Activated naive CD4-positive, alpha-beta T cell (primary cell): ENCODE measurements at regions not wholly inside any gene's neighbourhood (a gene's known extent, or its start where the extent isn't known, plus 50 kb on each side); places are given as distances from the start of the nearest gene placed in this dataset.
"Not testable (repeated sequence)": the region's sequence is repeated elsewhere in the genome, so short reads cannot be mapped to it uniquely, and the experiment has no call there.

Experiments used
- DNase-seq, 4 experiments: peaks; one replicate each; lab custom pipeline; 2025; lab: John Stamatoyannopoulos, UW

DNA sequence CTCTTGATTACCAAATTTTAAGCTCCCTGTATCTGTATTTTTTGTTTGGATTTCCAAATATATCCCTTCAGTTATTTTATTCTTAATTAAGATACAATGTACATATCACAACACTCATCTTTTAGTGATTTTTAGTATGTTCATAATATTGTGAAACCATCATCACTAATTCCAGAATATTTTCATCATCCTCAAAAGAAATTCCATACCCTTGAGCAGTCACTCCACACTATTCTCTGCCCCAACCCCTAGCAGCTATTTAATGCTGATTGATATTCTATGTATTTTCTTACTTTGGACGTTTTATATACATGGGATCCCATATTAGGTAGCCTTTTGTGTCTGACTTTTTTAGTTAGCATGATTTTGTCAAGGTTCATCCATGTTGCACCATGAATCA is 127.4 kb upstream of the SLC8A1 start:
- DNase-seq: no peak

DNA sequence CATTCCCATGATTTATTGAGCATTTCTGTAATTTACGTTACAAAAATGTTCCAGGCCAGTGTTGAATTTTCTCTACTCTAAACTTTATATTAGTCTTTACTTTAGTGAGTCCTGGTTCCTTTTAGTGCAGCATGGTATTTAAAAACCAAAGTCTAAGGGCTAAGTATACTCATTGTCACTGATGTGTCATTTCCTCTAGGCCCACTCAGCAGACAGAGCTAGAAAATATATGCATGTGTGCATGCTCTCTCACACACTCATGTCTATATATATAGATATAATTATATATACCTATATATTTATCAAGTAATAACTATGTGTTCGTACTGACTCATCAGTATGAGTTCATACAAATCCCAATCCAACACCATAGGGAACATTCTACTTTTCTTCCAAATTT is 132.5 kb upstream of the SLC8A1 start:
- no peak for DNase-seq

DNA sequence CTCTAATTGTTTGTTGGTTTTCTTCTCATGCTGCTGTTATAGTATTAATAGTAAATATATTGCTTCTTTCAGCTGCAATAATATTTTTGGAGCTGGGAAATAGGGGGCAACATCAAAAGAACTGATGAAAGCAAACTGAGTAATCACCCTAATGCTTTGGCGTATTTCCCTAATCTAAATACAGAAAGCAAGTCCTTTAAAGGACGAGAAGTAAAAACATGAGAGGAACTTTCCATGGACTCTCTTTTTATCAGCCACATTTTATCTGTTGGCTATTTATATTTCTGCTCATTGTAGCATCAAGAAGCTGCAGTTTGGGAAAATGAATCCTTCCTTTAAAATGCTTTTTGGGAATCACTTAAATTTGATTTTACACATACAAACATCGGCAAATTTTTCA is 139.9 kb upstream of the SLC8A1 start:
- no peak for DNase-seq

DNA sequence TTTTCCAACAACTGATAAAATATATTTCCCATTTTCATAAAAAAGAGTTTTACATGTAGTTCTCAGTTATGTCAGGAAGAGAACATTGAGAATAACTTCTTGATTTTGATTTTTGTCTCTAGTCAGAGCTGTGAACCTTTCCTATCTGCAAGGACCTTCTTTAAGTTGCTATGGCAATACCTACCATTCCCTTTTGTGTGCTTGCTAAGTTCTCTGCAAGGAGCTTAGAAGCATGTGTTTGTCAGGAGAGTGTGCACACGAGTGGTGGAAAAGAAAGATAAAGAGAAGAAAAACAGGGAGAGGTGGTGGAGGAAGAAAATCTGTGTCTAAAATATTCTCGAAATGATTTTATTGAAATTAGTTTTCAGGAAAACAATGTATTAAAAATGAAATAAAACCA is 140.3 kb upstream of the SLC8A1 start:
- no peak for DNase-seq

DNA sequence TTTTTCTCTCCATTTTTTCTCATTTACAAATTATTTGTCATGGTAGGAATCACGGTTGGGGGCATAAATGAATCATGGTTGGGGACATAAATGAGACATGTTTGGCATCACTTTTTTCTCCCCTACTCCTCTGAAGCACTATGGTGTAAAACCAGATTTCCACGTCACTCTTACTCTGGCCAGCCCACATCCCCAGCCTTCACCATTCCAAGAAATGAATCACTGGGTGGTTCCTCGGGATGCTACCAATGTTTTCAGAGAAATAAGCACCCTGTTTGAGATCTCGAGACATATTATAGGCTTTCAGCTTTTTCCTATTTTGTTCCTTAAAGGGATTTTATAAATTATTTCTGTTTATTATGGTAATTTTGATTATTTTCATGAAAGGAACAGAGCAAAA is 155.0 kb upstream of the SLC8A1 start:
- no peak for DNase-seq

DNA sequence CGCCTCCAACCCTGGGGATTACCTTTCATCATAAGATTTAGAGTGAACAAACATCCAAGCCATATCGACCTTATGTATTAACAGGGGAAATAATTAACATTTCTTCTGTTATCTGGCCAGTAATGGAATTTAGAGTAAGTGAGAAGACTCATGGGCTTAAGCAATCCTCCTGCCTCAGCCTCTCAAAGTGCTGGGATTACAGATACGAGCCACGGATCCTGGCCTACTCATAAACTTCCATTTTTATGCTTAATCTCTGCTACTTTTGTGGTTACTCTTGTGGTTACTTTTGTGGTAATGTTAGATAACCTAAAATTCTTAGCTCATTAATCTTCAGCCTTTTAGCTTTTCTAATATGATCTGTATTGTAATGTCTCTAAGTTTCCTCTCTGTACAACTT is 159.3 kb upstream of the SLC8A1 start:
- no peak for DNase-seq

DNA sequence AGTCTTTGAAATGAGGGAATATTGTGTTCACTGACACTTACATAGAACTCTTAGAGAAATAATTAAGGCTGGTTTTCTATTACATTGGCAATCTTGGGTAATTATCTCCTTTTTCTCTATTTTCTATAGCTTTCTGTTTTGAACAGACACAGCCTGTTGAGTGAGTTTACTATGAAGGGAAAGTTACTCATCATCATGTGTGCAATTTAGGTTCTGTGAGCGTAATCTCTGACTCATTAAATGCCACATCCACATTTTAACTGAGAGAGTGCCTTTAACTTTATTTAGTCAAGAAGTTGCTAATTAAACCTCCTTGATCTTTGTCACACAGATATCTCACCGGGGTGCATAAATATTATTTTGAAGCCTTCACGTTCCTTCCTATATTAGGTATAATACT is 174.0 kb upstream of the SLC8A1 start:
- no peak for DNase-seq

DNA sequence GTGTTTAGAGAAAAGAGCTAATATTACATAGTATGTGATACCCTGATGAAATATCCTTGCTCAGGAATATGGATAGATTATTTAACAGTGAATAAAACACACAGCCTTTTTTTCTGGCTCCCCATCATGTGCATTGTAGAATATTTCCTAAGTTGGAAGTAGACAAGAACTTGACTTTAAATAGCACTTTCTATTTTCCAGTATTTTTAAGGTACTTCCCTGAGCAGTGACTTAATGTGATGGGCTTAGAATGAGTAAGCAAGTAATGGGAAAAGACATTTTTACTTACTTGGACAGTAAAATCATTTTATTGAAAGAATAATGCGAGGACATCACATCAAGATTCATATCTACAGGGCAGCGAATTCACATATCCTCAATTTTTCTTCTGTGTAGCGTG is 176.7 kb upstream of the SLC8A1 start:
- DNase-seq: no peak

DNA sequence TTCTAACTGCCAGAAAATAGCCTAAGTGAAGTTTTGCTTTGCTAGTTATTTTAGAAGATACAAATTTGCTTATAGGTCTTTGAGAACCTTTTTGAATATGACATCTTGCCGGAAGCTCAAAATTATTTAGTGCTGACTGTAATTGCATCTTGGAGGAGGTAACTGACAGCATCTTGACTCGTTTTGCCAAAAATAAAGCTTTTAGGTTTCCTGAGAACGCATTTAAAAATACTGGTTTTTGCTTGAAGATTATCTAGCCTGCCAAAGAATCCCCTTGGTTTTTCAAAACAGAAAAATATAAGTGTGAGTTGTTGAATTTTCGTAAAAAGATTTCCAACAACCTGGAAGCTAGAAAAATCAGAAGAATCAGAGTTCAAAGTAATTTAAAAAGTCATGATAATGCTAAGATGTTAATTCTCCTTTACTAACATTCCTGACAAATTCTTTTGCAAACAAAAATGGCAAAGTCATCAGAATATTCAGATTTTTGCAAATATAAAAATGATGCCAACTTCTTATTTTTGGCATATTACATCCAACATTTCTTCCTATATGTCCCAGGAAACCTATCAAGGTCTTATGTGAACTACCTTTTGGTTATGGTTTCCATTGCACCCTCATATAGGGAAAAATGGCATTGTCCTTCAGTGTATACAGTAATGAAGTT is 178.0 kb upstream of the SLC8A1 start:
- no peak for DNase-seq

DNA sequence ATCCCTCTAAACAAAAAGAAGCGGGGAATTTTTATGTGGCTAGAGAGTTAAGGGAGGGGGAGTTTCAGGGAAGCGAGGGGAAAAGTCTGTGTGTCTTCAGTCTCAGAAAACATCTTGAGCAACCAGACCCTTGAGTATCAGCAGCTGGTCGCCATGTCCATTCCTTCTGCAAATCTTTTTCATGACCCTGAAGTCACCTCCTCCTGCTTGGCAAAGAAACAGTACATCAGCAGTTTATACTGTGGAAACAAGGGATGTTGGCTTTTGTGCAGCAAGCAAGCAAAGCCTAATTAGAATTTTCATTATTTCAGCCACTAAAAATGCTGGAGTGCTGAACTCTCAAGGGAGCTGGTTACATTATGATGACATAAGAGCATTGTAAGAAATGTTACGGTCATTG is 187.4 kb upstream of the SLC8A1 start:
- DNase-seq: no peak

DNA sequence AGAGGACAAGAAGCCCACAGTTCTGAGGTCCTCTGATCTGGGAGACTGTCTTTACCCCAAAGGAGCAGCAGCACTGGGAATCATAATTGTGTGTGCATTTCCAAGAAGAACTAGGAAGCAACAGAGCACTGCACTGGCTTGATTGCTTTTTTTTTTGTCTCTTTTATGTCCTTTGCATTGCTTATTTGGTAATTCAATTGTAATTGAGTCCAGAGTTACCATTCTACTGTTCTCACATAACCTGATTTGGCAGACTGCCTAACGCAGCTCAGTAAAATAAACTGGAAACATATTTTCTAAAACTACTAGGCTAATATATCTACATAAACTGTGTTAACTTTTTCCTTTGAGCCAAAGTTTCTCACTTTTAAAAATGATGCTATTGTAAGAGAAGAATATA is 190.3 kb upstream of the SLC8A1 start:
- no peak for DNase-seq

DNA sequence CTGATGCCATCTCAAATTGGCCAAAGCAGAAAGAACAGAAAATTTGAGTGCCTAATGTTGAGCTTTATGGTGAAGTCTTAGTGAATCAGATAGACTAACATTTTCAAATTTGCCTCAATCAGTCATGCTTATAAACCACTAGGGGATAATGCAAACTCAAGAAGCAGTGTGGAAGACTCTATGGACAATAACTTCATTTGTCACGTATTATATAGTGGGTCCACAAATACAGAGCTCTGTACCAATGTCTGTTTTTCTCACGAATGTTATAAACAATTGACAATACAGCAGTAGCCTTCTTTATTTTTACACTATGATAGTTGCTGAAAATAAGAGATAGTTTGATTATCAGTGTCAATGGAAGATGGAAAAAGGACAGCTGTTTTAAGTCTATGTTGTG is 190.8 kb upstream of the SLC8A1 start:
- DNase-seq: no peak

DNA sequence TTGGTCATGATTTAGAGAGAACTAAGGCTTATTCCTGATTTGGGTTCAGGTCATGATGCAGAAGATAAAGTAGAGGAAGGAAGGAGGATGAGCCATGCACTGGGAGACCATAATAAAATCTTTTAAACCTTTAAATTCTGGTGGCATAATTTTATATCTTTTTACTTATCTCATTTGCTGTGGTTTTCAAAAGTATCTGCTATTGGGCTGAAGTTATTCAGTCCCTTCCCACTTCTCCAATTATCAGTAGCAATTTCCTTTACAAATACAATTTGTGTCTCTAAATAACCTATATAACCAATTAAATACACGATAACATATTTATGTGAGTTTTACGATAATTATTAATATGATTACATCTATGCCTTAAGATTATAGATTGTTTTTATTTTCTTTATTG is 194.8 kb upstream of the SLC8A1 start:
- no peak for DNase-seq

DNA sequence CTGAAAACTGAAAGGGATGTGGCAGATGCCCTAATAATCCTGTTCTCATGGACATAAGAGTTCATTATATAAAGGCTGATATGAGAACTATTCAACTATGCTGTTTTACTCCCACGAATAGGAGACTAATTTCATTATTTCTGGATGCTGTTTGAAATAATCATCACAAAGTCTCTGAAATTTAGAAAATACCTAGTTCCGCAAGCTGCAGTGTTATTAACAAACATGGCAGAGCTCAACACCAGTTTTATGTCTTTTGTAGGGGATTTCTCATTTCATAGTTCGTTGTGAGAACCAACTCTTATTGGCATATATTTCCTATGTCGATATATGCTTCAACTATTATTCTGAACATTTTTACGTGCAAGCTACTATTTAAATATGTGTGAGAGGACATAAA is 200.3 kb upstream of the SLC8A1 start:
- no peak for DNase-seq

DNA sequence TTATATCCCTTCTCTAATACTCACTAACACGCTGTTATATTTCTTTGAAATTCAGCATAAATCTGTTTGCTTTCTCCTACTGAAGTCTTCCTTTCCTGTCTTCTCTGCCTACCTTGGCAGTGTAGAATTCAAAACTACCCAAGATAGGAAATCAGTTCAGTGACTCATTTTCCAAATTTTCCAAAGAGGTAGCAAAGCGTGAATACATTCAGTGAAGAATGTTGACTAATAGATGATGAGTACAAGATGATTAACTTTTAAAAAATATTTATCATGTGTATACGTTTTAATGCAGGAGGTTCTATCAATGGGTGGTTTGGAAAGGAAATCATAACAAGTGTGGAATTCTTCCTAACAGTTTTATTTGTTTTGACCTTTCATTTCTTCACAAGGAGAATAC is 201.9 kb upstream of the SLC8A1 start:
- DNase-seq: no peak

DNA sequence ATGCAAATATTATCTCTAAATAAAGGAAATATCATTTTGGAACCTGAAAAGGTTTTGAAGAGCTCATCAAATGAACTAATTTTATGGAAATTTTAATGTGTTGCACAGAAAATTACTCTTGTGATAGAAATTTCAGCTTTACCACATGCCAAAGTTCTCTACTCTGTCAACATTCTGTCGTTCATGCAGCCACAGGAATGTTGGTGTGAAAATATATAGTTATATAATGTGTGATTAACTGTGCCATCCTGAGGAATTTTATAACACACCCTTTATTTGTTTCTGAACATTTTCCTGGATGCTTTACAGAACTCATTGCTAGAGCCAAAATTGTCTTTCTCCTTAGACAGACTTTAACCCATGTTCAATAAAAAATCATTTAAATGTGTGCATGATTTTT is 202.5 kb upstream of the SLC8A1 start:
- no peak for DNase-seq

DNA sequence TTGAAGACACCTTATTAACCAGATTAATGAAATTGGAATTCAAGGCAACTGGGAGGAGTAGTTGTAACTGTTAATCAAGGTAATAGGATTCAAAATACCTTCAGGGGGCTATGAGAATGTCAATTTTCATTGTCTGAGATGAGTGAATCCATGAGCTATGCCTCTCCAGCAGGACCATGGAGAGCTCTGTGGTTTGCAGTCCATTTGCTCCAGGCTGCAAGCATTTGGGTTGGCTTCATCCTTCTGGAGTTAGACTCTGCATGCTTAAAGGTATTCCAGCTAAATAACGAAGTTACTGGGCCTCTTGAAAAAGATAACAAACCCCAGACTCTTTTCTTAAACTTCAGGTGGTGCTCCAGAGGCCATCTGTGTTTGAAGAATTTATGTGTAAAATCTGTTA is 207.1 kb upstream of the SLC8A1 start:
- no peak for DNase-seq

DNA sequence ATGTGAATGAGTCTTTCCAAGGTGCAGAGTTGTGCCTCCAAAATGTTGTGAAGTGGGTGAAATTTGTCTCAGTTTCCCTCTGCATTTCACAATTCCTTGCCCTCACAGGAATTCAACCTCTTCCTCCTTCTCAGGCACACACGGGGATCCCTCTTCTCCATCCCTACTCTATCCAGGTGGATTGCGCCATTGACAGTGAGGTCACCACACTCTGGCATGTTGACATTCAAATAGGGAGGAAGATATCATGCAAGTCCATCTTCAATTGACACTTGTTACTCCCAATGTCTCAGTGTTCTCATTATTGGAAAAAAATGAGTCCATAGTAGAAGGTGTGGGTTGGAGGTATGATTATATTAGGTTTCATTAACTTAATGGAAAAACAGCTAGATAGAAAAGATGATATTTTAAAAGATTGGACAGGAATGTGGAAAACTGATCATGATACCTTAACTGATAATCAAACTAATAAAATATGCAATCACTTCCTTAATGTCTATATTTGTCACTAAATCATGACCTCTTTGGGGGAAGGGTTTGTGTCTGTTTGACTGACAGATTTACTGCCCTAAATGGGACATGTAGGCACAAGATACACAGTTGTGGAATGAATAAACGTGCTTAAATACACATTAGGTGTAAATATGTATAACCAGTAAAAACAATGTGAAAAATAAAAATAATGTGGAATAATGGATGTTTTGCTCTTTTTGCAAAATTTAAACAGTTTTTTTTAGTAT is 213.8 kb upstream of the SLC8A1 start:
- no peak for DNase-seq

DNA sequence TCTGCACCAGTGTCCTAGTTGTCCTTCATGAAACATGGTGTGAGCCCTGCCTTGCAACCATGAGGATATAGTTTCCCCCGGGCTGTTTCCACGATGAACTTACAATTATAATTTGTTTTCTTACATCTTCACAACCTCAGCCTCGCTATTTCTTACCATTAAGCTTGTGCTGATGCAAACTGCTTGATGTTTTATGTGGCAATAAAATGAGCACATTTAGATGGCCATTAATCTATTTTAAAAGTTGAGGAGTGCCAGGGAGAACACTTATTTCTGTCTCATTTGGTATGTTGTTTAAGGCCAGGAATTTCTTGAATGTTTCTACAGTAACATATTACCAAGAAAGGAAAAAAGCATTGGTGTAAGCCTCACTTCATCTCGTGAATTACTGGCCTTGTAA is 214.5 kb upstream of the SLC8A1 start:
- DNase-seq: no peak

DNA sequence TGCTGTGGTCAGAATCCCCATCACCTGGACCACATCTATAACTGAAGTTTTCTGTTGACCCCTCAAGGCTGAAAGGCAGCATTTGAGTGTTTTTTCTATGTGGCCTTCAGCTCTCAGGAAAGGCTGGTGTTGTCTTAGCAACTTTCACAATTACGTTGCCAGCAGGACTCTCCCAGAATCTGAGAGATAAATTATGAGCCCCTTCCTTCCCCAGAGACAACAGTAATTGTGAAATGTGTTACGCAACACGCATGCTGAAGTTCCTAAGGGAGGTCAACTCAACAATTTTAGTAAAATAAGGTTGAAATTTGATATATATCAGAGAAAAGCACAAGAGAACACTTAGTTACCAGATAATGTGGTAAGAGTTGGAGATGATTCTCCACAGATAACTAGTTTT is 216.5 kb upstream of the SLC8A1 start:
- DNase-seq: no peak

DNA sequence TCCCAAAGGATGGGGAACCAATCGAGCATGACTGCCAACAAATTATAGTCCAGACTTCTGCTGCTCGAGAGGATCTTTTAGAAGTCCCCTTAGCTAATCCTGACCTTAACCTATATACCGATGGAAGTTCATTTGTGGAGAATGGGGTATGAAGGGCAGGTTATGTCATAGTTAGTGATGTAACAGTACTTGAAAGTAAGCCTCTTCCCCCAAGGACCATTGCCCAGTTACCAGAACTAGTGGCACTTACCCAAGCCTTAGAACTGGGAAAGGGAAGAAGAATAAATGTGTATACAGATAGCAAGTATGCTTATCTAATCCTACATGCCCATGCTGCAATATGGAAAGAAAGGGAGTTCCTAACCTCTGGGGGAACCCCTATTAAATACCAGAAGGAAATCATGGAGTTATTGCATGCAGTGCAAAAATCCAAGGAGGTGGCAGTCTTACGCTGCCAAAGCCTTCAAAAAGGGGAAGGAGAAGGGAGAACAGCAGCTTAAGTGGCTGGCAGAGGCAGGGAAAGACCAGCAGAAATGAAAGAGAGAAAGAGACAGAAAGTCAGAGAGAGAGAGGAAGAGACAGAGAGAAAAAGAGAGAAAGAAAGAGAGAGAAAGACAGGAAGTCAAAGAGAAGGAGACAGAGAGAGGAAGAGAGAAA is 224.4 kb upstream of the SLC8A1 start:
- not testable (repeated sequence) for DNase-seq

DNA sequence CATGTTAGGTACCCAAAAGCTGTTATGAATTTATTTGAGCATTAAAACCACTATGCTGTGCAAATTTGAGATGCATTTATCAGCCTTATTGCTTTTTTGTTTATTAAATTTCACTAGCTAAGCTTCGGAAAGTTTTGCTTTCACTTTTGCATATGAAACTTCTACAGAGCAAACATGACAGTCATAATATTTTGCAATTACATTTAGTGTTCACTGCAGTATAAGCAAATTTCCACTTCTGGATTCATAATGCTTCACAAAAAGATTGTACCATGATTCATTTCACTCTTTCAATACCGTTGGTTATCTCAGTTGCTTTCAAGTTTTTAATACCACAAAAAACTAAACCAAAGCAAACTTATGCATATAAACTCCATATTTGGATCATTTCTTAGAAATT is 228.7 kb upstream of the SLC8A1 start:
- no peak for DNase-seq

DNA sequence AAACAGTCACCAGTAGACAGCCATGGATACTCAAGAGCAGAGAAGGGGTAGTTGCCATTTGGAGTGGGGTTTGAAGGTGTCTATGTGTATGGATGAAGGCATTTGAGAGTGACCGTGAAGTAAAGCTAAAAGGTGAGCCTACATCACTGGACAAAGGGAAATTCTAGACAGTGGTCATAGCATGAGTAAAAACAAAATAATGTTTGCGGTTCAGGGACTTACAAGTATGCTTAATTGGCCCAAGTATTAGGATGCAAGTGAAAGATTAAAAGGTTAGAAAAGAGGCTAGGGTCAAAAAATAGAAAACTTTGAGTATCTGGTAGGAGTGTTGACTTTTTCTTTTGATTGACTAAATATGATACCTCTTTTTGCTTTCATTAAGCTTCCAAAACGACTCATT is 238.1 kb upstream of the SLC8A1 start:
- DNase-seq: no peak

DNA sequence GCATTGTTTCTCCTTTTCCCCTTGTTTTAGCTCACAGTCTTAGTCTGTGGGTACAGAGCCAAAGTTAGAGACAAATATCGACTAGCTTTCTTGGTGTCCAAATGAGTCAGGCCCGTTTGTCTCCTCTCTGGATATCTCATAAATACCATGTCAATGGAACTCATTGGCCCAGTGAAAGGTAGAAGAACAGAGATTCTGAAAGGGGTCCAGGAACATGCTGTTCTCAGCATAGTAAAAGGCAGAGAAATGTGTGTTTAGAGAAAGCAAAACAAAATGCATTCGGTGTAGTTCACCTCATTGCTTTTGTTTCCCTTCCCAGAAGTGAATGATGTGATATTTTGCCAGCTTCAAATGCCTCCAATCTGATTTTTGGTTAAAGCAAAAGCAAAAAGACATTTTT is 238.6 kb upstream of the SLC8A1 start:
- DNase-seq: no peak
